ENCODE measurements at regions not wholly inside any gene's neighbourhood (a gene's known extent, or its start where the extent isn't known, plus 50 kb on each side); places are given as distances from the start of the nearest gene placed in this dataset.
"Not testable (repeated sequence)": the region's sequence is repeated elsewhere in the genome, so short reads cannot be mapped to it uniquely, and the experiment has no call there.

GRCh38 chr1:29756901-29757725 lies 520.8 kb downstream of the PTPRU start:
- Histone ChIP-seq H3K4me1 (ENCODE audit: control insufficient read depth in 1 of 2, insufficient read depth in 2 of 2, low read length in 2 of 2) (no peaks in the 10 kb centered on the region), H3K27ac (ENCODE audit: low read depth, low read length) (no peak overlapping the region), H3K4me3 (ENCODE audit: low read depth in 1 of 2, low read length in 2 of 2) (no peak overlapping the region), H3K9me3 (ENCODE audit: control insufficient read depth in 1 of 2, low read length in 2 of 2) (no peaks in the 10 kb centered on the region), H3K27me3 (ENCODE audit: control insufficient read depth in 1 of 2, insufficient read depth in 2 of 2, low read length in 2 of 2) (peaks cover 0 to 4% of the 10 kb centered on the region in 2 donors), H3K9ac (ENCODE audit: low read depth in 1 of 2, low read length in 2 of 2) (no peak overlapping the region), H3K36me3 (ENCODE audit: control insufficient read depth in 1 of 2, insufficient read depth in 2 of 2, low read length in 2 of 2) (no peaks in the 10 kb centered on the region)

DNA sequence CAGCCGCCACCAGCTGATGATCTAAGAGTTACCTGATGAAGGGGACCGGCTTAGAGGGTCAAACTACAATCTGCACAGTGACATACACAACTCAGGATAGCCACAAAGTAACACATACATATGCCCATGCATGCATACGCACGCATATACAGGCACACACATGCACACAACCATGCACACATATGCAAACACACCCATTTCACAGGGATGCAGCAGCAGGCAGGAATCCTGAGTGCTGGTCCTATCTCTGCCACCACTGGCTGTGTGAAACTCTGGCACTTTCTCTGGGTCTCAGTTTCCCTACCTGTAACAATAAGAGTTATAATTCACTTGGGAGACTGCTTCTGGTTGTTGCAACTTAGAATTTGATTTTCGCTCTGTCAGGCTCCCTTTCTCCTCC lies 520.2 kb downstream of the PTPRU start:
- Histone ChIP-seq H3K27ac (ENCODE audit: low read depth, low read length) (no peak overlapping the region), H3K27me3 (ENCODE audit: control insufficient read depth in 1 of 2, insufficient read depth in 2 of 2, low read length in 2 of 2) (peaks cover 0 to 2% of the 10 kb centered on the region in 2 donors), H3K9ac (ENCODE audit: low read depth in 1 of 2, low read length in 2 of 2) (no peak overlapping the region), H3K36me3 (ENCODE audit: control insufficient read depth in 1 of 2, insufficient read depth in 2 of 2, low read length in 2 of 2) (no peaks in the 10 kb centered on the region), H3K9me3 (ENCODE audit: control insufficient read depth in 1 of 2, low read length in 2 of 2) (no peaks in the 10 kb centered on the region), H3K4me1 (ENCODE audit: control insufficient read depth in 1 of 2, insufficient read depth in 2 of 2, low read length in 2 of 2) (no peaks in the 10 kb centered on the region), H3K4me3 (ENCODE audit: low read depth in 1 of 2, low read length in 2 of 2) (no peak overlapping the region)

DNA sequence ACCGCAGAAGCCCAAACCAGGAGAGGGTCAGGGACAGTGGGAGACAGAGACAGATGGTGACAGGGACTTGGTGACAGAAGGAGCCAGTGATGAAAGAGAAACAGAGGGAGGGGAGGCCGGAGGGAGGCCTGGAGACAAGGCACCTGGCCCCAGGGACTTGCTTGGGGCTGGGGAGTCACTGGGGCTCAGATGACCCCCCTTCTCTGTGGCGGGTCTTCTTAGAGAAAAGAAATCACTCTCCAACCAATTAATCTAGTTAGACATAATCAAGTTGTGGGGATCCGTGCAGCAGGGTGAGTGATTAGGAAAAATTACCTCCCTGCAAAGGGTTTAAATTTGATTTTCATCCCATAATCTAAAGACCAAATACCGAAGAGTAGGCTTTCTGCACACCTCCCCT lies 519.8 kb downstream of the PTPRU start:
- H3K36me3 ChIP-seq (ENCODE audit: control insufficient read depth in 1 of 2, insufficient read depth in 2 of 2, low read length in 2 of 2): no peaks in the 10 kb centered on the region
- no peaks in the 10 kb centered on the region for H3K4me1 ChIP-seq (ENCODE audit: control insufficient read depth in 1 of 2, insufficient read depth in 2 of 2, low read length in 2 of 2)
- no peak overlapping the region for H3K9ac ChIP-seq (ENCODE audit: low read depth in 1 of 2, low read length in 2 of 2)
- no peak overlapping the region for H3K4me3 ChIP-seq (ENCODE audit: low read depth in 1 of 2, low read length in 2 of 2)
- H3K27me3 ChIP-seq (ENCODE audit: control insufficient read depth in 1 of 2, insufficient read depth in 2 of 2, low read length in 2 of 2): no peaks in the 10 kb centered on the region
- no peak overlapping the region for H3K27ac ChIP-seq (ENCODE audit: low read depth, low read length)
- H3K9me3 ChIP-seq (ENCODE audit: control insufficient read depth in 1 of 2, low read length in 2 of 2): no peaks in the 10 kb centered on the region

DNA sequence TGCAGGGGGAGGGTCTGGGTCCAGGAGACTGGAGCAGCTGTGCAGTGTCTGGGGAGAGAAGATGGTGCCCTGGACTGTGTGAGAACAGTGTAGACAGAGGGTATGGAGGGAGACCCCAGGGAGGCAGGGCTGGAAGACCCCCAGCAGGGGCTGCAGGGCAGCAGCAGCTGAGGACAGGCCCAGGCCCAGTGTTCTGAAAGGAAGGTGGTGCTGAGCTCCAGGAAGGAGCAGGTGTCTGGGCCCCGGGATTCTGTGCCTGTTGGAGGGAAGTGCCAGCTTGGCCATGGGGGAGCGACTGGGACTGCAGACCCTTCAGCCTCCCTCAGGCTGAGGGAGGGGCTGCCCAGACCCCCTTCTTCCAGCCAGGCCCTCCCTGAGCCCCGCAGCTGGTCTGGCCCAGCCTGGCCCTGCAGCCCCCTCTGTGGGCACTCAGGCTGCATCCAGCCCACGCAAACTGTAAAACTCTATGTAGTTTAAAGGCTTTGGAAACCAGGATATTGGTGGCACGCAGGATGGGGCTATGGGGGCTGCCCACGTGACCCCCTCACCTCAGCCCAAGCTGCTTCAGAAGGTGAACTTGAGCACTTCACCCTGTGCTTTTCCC lies 519.2 kb downstream of the PTPRU start:
- not testable (repeated sequence) for H3K4me3 ChIP-seq (ENCODE audit: low read depth in 1 of 2, low read length in 2 of 2); H3K9ac ChIP-seq (ENCODE audit: low read depth in 1 of 2, low read length in 2 of 2); H3K4me1 ChIP-seq (ENCODE audit: control insufficient read depth in 1 of 2, insufficient read depth in 2 of 2, low read length in 2 of 2); H3K9me3 ChIP-seq (ENCODE audit: control insufficient read depth in 1 of 2, low read length in 2 of 2); H3K27ac ChIP-seq (ENCODE audit: low read depth, low read length); H3K36me3 ChIP-seq (ENCODE audit: control insufficient read depth in 1 of 2, insufficient read depth in 2 of 2, low read length in 2 of 2); H3K27me3 ChIP-seq (ENCODE audit: control insufficient read depth in 1 of 2, insufficient read depth in 2 of 2, low read length in 2 of 2)

DNA sequence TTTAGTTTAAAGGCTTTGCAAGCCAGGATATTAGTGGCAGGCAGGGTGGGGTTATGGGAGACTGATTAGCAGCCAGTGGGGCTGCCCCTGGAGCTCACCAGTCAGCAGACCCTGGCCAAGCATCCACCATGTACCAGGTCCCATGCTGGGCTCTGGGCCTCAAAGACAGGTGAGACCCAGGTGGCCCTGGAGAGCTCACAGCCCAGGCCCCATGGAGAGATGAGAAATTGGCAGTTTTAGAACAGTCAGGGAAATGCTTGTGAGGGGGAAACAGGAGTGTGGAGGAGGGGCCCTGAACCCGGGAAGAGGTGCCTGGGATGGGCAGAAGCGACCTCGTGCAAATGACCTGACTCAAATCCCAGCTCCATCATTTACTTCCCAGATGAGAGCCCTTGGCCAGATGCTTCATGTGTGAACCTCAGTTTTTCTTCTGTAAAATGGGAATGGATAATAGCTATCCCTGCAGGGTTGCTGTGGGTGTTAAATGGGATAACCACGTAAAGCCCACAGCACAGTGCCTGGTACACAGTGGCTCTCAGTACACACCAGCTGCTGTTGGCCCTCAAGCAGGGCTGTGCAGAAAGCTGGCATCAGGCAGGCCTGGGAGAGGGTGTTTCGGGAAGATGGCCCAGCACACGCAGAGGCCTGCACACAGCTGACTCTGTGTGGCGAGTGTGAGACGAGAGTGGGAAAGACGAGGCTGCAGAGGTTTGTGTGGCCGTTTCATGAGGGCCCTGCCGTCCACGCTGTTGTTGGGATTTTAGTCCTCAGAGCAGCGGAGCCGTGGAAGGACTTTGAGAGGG lies 518.5 kb downstream of the PTPRU start:
- Histone ChIP-seq H3K4me3 (ENCODE audit: low read depth in 1 of 2, low read length in 2 of 2) (no peak overlapping the region), H3K27ac (ENCODE audit: low read depth, low read length) (no peak overlapping the region), H3K9ac (ENCODE audit: low read depth in 1 of 2, low read length in 2 of 2) (no peak overlapping the region), H3K27me3 (ENCODE audit: control insufficient read depth in 1 of 2, insufficient read depth in 2 of 2, low read length in 2 of 2) (no peaks in the 10 kb centered on the region), H3K4me1 (ENCODE audit: control insufficient read depth in 1 of 2, insufficient read depth in 2 of 2, low read length in 2 of 2) (no peaks in the 10 kb centered on the region), H3K36me3 (ENCODE audit: control insufficient read depth in 1 of 2, insufficient read depth in 2 of 2, low read length in 2 of 2) (no peaks in the 10 kb centered on the region), H3K9me3 (ENCODE audit: control insufficient read depth in 1 of 2, low read length in 2 of 2) (no peaks in the 10 kb centered on the region)

GRCh38 chr1:29753771-29754572 lies 517.6 kb downstream of the PTPRU start:
- Histone ChIP-seq H3K27ac (ENCODE audit: low read depth, low read length) (no peak overlapping the region), H3K9me3 (ENCODE audit: control insufficient read depth in 1 of 2, low read length in 2 of 2) (no peaks in the 10 kb centered on the region), H3K36me3 (ENCODE audit: control insufficient read depth in 1 of 2, insufficient read depth in 2 of 2, low read length in 2 of 2) (no peaks in the 10 kb centered on the region), H3K4me1 (ENCODE audit: control insufficient read depth in 1 of 2, insufficient read depth in 2 of 2, low read length in 2 of 2) (no peaks in the 10 kb centered on the region), H3K27me3 (ENCODE audit: control insufficient read depth in 1 of 2, insufficient read depth in 2 of 2, low read length in 2 of 2) (no peaks in the 10 kb centered on the region), H3K4me3 (ENCODE audit: low read depth in 1 of 2, low read length in 2 of 2) (no peak overlapping the region), H3K9ac (ENCODE audit: low read depth in 1 of 2, low read length in 2 of 2) (no peak overlapping the region)

- Histone ChIP-seq H3K9ac (ENCODE audit: low read depth in 1 of 2, low read length in 2 of 2) (no peak overlapping the region), H3K9me3 (ENCODE audit: control insufficient read depth in 1 of 2, low read length in 2 of 2) (no peaks in the 10 kb centered on the region), H3K4me1 (ENCODE audit: control insufficient read depth in 1 of 2, insufficient read depth in 2 of 2, low read length in 2 of 2) (no peaks in the 10 kb centered on the region), H3K27me3 (ENCODE audit: control insufficient read depth in 1 of 2, insufficient read depth in 2 of 2, low read length in 2 of 2) (no peaks in the 10 kb centered on the region), H3K4me3 (ENCODE audit: low read depth in 1 of 2, low read length in 2 of 2) (no peak overlapping the region), H3K27ac (ENCODE audit: low read depth, low read length) (no peak overlapping the region), H3K36me3 (ENCODE audit: control insufficient read depth in 1 of 2, insufficient read depth in 2 of 2, low read length in 2 of 2) (no peaks in the 10 kb centered on the region)
Observed at GRCh38 chr1:29753244-29753643, 516.9 kb downstream of the PTPRU start.

- H3K9me3 ChIP-seq (ENCODE audit: control insufficient read depth in 1 of 2, low read length in 2 of 2): no peaks in the 10 kb centered on the region
- H3K9ac ChIP-seq (ENCODE audit: low read depth in 1 of 2, low read length in 2 of 2): no peak overlapping the region
- no peak overlapping the region for H3K4me3 ChIP-seq (ENCODE audit: low read depth in 1 of 2, low read length in 2 of 2)
- no peaks in the 10 kb centered on the region for H3K27me3 ChIP-seq (ENCODE audit: control insufficient read depth in 1 of 2, insufficient read depth in 2 of 2, low read length in 2 of 2)
- H3K36me3 ChIP-seq (ENCODE audit: control insufficient read depth in 1 of 2, insufficient read depth in 2 of 2, low read length in 2 of 2): no peaks in the 10 kb centered on the region
- H3K4me1 ChIP-seq (ENCODE audit: control insufficient read depth in 1 of 2, insufficient read depth in 2 of 2, low read length in 2 of 2): no peaks in the 10 kb centered on the region
- H3K27ac ChIP-seq (ENCODE audit: low read depth, low read length): no peak overlapping the region
Observed at GRCh38 chr1:29752141-29752540, 515.8 kb downstream of the PTPRU start.

GRCh38 chr1:29749024-29749945 lies 513.0 kb downstream of the PTPRU start:
- no peaks in the 10 kb centered on the region for H3K9me3 ChIP-seq (ENCODE audit: control insufficient read depth in 1 of 2, low read length in 2 of 2)
- H3K4me1 ChIP-seq (ENCODE audit: control insufficient read depth in 1 of 2, insufficient read depth in 2 of 2, low read length in 2 of 2): no peaks in the 10 kb centered on the region
- H3K27me3 ChIP-seq (ENCODE audit: control insufficient read depth in 1 of 2, insufficient read depth in 2 of 2, low read length in 2 of 2): no peaks in the 10 kb centered on the region
- no peaks in the 10 kb centered on the region for H3K36me3 ChIP-seq (ENCODE audit: control insufficient read depth in 1 of 2, insufficient read depth in 2 of 2, low read length in 2 of 2)
- no peak overlapping the region for H3K9ac ChIP-seq (ENCODE audit: low read depth in 1 of 2, low read length in 2 of 2)
- H3K4me3 ChIP-seq (ENCODE audit: low read depth in 1 of 2, low read length in 2 of 2): no peak overlapping the region
- H3K27ac ChIP-seq (ENCODE audit: low read depth, low read length): no peak overlapping the region

Data from duodenal mucosa (tissue), 2 donors.